WTC11 (cell line): ENCODE measurements at regions not wholly inside any gene's neighbourhood (a gene's known extent, or its start where the extent isn't known, plus 50 kb on each side); places are given as distances from the start of the nearest gene placed in this dataset.

Experiments used
- CTCF ChIP-seq: fragments of 200-600 bp; IDR thresholded peaks from 2 replicates; pipeline ENCODE4 v1.8.0; 2022; ENCODE audit warnings: antibody characterized with exemption
- STAT6 ChIP-seq: sonication (generic); formaldehyde crosslinking; conservative IDR thresholded peaks from 2 replicates; pipeline ENCODE4 v1.8.1; 2023; ENCODE audit warnings: mild to moderate bottlenecking, low read depth, missing genetic modification reagents, moderate library complexity
- USF2 ChIP-seq: sonication (generic); formaldehyde crosslinking; IDR thresholded peaks from 2 replicates; pipeline ENCODE4 v1.8.1; 2023; ENCODE audit warnings: mild to moderate bottlenecking, missing genetic modification reagents, moderate library complexity

GRCh38 chr7:431041-431440 lies 88.6 kb downstream of the PDGFA start:
- TF ChIP-seq STAT6 (no peak), CTCF (no peak), USF2 (CRISPR knock-in tag) (no peak)
